Transverse colon (tissue), 4 donors: ENCODE measurements at regions not wholly inside any gene's neighbourhood (a gene's known extent, or its start where the extent isn't known, plus 50 kb on each side); places are given as distances from the start of the nearest gene placed in this dataset.

Source experiments
- DNase-seq: peaks from one replicate; pipeline ENCODE4 v3.0.0-alpha.2; 2019
- H3K27ac ChIP-seq, 4 donors: fragments of 200-600 bp; sonication (generic); 2 replicates each; pipeline ENCODE4 v1.5.1; 2016 to 2018; ENCODE audit warnings: inconsistent platforms in 4 of 4
- H3K27me3 ChIP-seq: fragments of 200-600 bp; sonication (generic); 2 replicates; pipeline ENCODE4 v1.5.1; 2017; ENCODE audit warnings: inconsistent platforms
- H3K36me3 ChIP-seq, 4 donors: fragments of 200-600 bp; sonication (generic); 2 replicates each; pipeline ENCODE4 v1.5.1; 2017 to 2019; ENCODE audit warnings: inconsistent platforms in 4 of 4
- H3K4me1 ChIP-seq, 4 donors: fragments of 200-600 bp; sonication (generic); 2 replicates each; pipeline ENCODE4 v1.5.1; 2017 to 2020; ENCODE audit warnings: inconsistent platforms in 4 of 4
- H3K4me3 ChIP-seq, 4 donors: fragments of 200-600 bp; sonication (generic); 1 replicate in 1 of 4; 2 replicates in 3 of 4; pipeline versions ENCODE4 v1.5.1 to v1.6.1; 2017 to 2019; ENCODE audit warnings: inconsistent platforms in 4 of 4
- H3K9me3 ChIP-seq, 2 donors: fragments of 200-600 bp; sonication (generic); 2 replicates each; pipeline ENCODE4 v1.5.1; 2017 to 2019; ENCODE audit warnings: inconsistent platforms in 2 of 2
- EP300 ChIP-seq: sonication (generic); formaldehyde crosslinking; IDR thresholded peaks from one replicate; pipeline ENCODE4 v1.6.1; 2017; ENCODE audit warnings: antibody characterized with exemption, low read depth
- POLR2A ChIP-seq: fragments of 450-650 bp; IDR thresholded peaks from one replicate; pipeline ENCODE4 v1.6.1; 2016; ENCODE audit warnings: antibody characterized with exemption, mild to moderate bottlenecking, moderate library complexity
- POLR2AphosphoS5 ChIP-seq, 3 donors: sonication (generic); formaldehyde crosslinking; IDR thresholded peaks; one replicate each; pipeline ENCODE4 v1.6.1; 2016; ENCODE audit warnings: antibody characterized with exemption in 3 of 3
- WGBS, 2 donors: methylation state at CpG; one replicate each; pipeline ENCODE4 v1.1.5; 2018; ENCODE audit warnings: low coverage in 1 of 2; 5-methylcytosine and 5-hydroxymethylcytosine counted together
- in situ Hi-C, 4 donors: fragments of 200-750 bp; cut with MboI; loops; one replicate each; pipeline versions ENCODE4 v1.15.0 to v1.15.1; 2017; ENCODE audit warnings: low sequenced_read_pairs in 3 of 4, low pct_ligation_motif_present in 1 of 4, low pct_unique_long_range_greater_than_20kb in 1 of 4
- intact Hi-C: fragments of 100-400 bp; cut with DNase I; formaldehyde crosslinking; loops from one replicate; pipeline ENCODE4 v1.15.1; 2023; ENCODE audit warnings: low total_unique reads
- TF ChIP-seq, protein P1 (sequence below), 5 experiments: fragments of 200-600 bp in 3 of 5; fragments of 450-650 bp in 2 of 5; sonication (generic) in 3 of 5; IDR thresholded peaks; 1 replicate in 2 of 5; 2 replicates in 3 of 5; pipeline ENCODE4 v1.5.1; 2016 to 2017; ENCODE audit warnings: antibody characterized with exemption in 5 of 5, inconsistent platforms in 3 of 5, mild to moderate bottlenecking in 2 of 5, moderate library complexity in 1 of 5

DNA sequence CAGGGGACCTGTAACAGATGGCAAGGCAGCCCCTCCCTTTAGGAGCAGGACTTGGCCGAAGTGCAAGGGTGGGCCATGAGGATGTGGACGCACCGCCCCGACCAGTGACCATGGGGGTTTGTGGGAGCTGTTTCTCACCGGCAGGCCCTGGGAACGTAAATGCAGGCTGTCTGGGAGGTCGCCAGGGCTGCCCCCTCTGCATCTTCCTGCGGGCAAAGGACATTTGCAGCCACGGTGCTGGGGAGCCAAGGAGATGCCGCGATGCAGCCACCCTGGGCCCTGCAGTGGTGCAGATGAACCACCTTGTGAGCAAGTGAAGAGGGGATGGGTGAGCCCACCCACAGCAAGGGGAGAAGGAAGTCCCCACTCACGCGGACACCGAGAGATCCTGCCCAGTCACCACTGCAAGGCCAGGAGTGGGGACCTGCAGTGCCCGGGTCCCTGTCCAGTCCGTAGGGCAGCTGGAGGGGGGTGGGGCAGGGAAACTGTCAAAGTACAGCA is 121.1 kb downstream of the SIK1 start:
- intact Hi-C loops (no loop called here), in situ Hi-C loops (no loop called here)
- TF ChIP-seq POLR2AphosphoS5 (IDR thresholded peaks at IDR 0.05) = no peak
- TF ChIP-seq, protein P1, sequence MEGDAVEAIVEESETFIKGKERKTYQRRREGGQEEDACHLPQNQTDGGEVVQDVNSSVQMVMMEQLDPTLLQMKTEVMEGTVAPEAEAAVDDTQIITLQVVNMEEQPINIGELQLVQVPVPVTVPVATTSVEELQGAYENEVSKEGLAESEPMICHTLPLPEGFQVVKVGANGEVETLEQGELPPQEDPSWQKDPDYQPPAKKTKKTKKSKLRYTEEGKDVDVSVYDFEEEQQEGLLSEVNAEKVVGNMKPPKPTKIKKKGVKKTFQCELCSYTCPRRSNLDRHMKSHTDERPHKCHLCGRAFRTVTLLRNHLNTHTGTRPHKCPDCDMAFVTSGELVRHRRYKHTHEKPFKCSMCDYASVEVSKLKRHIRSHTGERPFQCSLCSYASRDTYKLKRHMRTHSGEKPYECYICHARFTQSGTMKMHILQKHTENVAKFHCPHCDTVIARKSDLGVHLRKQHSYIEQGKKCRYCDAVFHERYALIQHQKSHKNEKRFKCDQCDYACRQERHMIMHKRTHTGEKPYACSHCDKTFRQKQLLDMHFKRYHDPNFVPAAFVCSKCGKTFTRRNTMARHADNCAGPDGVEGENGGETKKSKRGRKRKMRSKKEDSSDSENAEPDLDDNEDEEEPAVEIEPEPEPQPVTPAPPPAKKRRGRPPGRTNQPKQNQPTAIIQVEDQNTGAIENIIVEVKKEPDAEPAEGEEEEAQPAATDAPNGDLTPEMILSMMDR (IDR thresholded peaks at IDR 0.05) = no peak
- TF ChIP-seq EP300 = no peak
- TF ChIP-seq POLR2A = no peak
- peak overlapping the region in 1 of 4 donors; percentile 18 for H3K27ac ChIP-seq
- H3K9me3 ChIP-seq = no peaks in the 10 kb centered on the region
- no peak overlapping the region for H3K4me3 ChIP-seq
- no peaks in the 10 kb centered on the region for H3K27me3 ChIP-seq
- no peaks in the 10 kb centered on the region for H3K36me3 ChIP-seq
- no peak for DNase-seq
- peaks cover 0 to 4% (median under 1%) of the 10 kb centered on the region in 4 donors for H3K4me1 ChIP-seq
- WGBS, 2 donors = 89% methylated on average over 11 of the region's 16 CpGs; no CpG with 5 or more reads in 1 of the 2 donors

DNA sequence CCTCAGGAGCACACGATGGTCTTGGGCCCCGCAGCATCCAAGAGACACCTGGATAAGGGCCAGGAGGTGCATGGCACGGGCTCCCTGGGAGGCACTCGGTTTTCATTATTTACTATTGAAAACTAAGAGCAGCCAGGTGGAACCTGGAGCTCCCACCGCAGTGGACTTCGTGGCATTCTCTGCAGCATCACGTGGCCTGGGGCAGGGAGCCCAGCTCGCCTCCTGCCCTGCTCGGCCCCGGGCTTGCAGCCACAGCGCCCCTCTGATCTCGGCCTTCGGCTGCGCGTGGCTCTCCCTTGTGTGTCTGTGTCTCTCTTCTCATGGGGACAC is 121.6 kb downstream of the SIK1 start:
- Histone ChIP-seq H3K27me3 (no peaks in the 10 kb centered on the region), H3K4me1 (no peaks in the 10 kb centered on the region), H3K36me3 (no peaks in the 10 kb centered on the region), H3K4me3 (no peak overlapping the region), H3K9me3 (no peaks in the 10 kb centered on the region), H3K27ac (no peak overlapping the region)
- in situ Hi-C loops = no loop called here
- 86% methylated on average over 15 of the region's 15 CpGs; no CpG with 5 or more reads in 1 of the 2 donors for WGBS, 2 donors
- intact Hi-C loops = no loop called here
- no peak for DNase-seq
- TF ChIP-seq EP300 = no peak
- TF ChIP-seq POLR2A = no peak
- TF ChIP-seq, protein P1 (IDR thresholded peaks at IDR 0.05) = no peak
- TF ChIP-seq POLR2AphosphoS5 (IDR thresholded peaks at IDR 0.05) = no peak

DNA sequence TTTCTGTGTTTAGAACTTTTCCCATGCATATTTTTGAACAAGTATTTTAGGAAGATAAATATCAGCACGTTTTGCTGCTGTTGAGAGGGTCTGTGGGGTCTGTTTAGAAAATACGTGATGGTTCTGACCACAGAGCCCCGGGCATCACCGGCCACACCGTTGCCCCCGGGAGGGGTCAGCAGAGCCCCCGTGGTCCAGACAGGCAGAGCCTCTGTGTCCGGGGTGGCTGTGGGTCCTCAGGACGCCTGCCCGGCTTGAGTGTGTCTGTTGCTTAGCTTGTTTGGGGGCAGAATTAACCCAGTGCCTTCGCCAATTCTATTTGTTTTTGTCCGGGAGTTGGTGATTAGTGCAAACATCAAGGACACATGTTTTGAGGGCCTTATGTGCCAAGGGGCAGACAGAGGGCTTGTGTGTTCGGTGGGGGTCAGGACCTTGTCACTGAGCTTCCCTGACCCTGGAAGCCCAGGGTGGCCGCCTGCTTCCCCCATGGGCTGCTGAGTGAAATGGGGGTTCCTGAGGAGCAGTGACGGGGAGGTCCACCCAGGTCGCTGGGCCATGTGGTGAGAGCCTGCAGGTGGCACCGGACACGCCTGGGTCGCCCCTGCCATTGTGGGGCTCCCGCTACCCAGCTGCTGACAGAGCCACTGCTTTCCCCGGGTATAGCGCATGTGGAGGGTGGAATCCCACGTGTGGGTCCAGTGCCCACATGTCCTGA is 122.2 kb downstream of the SIK1 start:
- H3K4me1 ChIP-seq = no peaks in the 10 kb centered on the region
- TF ChIP-seq POLR2AphosphoS5 (IDR thresholded peaks at IDR 0.05) = no peak
- TF ChIP-seq EP300 = no peak
- TF ChIP-seq POLR2A = no peak
- TF ChIP-seq, protein P1 (IDR thresholded peaks at IDR 0.05) = no peak
- no peak for DNase-seq
- no peaks in the 10 kb centered on the region for H3K9me3 ChIP-seq
- H3K27ac ChIP-seq = no peak overlapping the region
- intact Hi-C loops (no loop called here), in situ Hi-C loops (no loop called here)
- H3K27me3 ChIP-seq = no peaks in the 10 kb centered on the region
- no peak overlapping the region for H3K4me3 ChIP-seq
- 85% methylated on average over 23 of the region's 23 CpGs; no CpG with 5 or more reads in 1 of the 2 donors for WGBS, 2 donors
- H3K36me3 ChIP-seq = no peaks in the 10 kb centered on the region

DNA sequence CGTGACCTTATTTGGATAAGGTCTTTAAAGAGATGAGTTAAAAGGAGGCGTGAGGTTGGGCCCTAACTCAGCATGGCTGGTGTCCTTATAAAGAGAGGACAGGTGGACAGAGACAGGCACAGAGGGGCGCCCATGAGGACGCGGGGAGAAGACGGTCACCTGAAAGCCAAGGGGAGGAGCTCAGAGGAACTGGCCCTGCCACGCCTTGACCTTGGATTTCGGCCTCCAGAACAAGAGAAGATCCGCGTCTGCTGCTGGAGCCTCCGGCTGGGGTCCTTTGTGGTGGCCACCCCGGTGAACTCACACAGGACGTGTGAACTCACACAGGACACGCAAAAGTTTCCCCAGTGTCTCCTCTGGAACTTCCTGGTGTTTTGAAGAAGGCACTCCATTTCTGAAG is 122.7 kb downstream of the SIK1 start:
- Histone ChIP-seq H3K36me3 (no peaks in the 10 kb centered on the region), H3K4me3 (no peak overlapping the region), H3K27me3 (no peaks in the 10 kb centered on the region), H3K4me1 (no peaks in the 10 kb centered on the region), H3K27ac (no peak overlapping the region), H3K9me3 (no peaks in the 10 kb centered on the region)
- 85 to 88% methylated on average over 12 to 14 of the region's 14 CpGs for WGBS, 2 donors
- no peak for DNase-seq
- TF ChIP-seq POLR2AphosphoS5 (IDR thresholded peaks at IDR 0.05) (no peak), EP300 (no peak), POLR2A (no peak)
- TF ChIP-seq, protein P1 (IDR thresholded peaks at IDR 0.05) = no peak
- in situ Hi-C loops = no loop called here
- intact Hi-C loops = no loop called here
